ENCODE measurements at regions not wholly inside any gene's neighbourhood (a gene's known extent, or its start where the extent isn't known, plus 50 kb on each side); places are given as distances from the start of the nearest gene placed in this dataset.

DNA sequence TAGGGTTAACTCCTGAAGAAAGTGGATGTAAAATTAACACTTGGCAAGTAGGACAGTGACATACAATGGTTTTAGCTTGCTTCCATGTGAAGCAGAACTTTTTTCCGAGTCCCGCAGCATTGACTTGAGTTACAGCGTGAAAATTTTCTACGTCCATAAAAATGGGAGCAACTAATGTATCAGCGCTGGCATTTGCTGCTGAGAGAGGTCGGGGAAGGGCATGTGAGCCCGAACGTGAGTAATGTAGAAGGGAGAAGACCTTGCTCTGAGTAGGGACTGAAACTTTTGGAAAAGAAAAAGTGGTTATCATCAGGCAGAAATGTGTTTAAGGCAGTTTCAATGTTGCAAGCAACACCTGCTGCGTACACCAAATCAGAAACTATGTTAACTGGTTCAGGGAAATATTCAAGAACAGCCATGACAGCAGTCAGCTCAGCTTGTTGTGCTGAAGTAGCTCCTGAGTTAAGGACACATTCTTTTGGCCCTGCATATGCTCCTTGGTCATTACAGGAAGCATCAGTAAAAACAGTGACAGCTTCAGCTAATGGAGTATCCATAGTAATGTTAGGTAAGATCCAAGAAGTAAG, 70.9 kb upstream of the ARL4D start:
- TF ChIP-seq SUZ12 (IDR thresholded peaks at IDR 0.05; ENCODE audit: extremely low read depth, insufficient read depth, insufficient read length) (no peak), ZNF274 (IDR thresholded peaks at IDR 0.05; ENCODE audit: low read depth, low read length) (no peak)
